SU-DHL-6 (cell line): ENCODE measurements at regions not wholly inside any gene's neighbourhood (a gene's known extent, or its start where the extent isn't known, plus 50 kb on each side); places are given as distances from the start of the nearest gene placed in this dataset.

Source experiments
- H2AFZ ChIP-seq: fragments of 200-600 bp; sonication (generic); 2 replicates; pipeline ENCODE4 v1.6.1; 2014; ENCODE audit warnings: low read depth, mild to moderate bottlenecking, moderate library complexity, mixed read lengths, antibody characterized with exemption, low read length; ENCODE audit not compliant: severe bottlenecking
- H3F3A ChIP-seq: fragments of 200-600 bp; shearing (Covaris generic); 2 replicates; pipeline ENCODE4 v1.6.0; 2016; ENCODE audit warnings: antibody characterized with exemption, mild to moderate bottlenecking; ENCODE audit not compliant: insufficient read depth
- H3K27ac ChIP-seq: fragments of 200-600 bp; sonication (generic); 2 replicates; pipeline ENCODE4 v1.5.1; 2016; ENCODE audit warnings: low read depth, mild to moderate bottlenecking, low read length, moderate library complexity, mixed read lengths
- H3K27me3 ChIP-seq: fragments of 200-600 bp; sonication (generic), shearing (Covaris generic); 2 replicates; pipeline ENCODE4 v1.6.0; 2014; ENCODE audit warnings: mild to moderate bottlenecking, low read length
- H3K36me3 ChIP-seq: fragments of 200-600 bp; sonication (generic); 2 replicates; pipeline ENCODE4 v1.6.1; 2014; ENCODE audit warnings: mild to moderate bottlenecking, low read length, mixed read lengths
- H3K4me2 ChIP-seq: fragments of 300-600, 200-600 bp; shearing (Covaris generic), sonication (generic); 2 replicates; pipeline ENCODE4 v1.6.0; 2014; ENCODE audit warnings: low read length, low read depth, mild to moderate bottlenecking; ENCODE audit not compliant: poor library complexity, severe bottlenecking
- H3K4me3 ChIP-seq: fragments of 200-600 bp; sonication (generic); 2 replicates; pipeline ENCODE4 v1.5.1; 2014; ENCODE audit warnings: antibody characterized with exemption, low read length, mild to moderate bottlenecking, mixed read lengths; ENCODE audit not compliant: insufficient read depth, poor library complexity, severe bottlenecking
- H3K79me2 ChIP-seq: fragments of 200-600 bp; sonication (generic); 2 replicates; pipeline ENCODE4 v1.6.1; 2014; ENCODE audit warnings: mild to moderate bottlenecking, low read length, moderate library complexity; ENCODE audit not compliant: insufficient read depth
- H3K9ac ChIP-seq: fragments of 200-600 bp; sonication (generic); 2 replicates; pipeline ENCODE4 v1.7.0; 2014; ENCODE audit warnings: mild to moderate bottlenecking, low read length
- H3K9me2 ChIP-seq: fragments of 200-600 bp; sonication (generic); replicated peaks from 2 replicates; pipeline ENCODE4 v1.6.1; 2014; ENCODE audit warnings: low read length; ENCODE audit not compliant: insufficient read depth
- H3K9me3 ChIP-seq: fragments of 200-600 bp; sonication (generic); 2 replicates; pipeline ENCODE4 v1.6.1; 2014; ENCODE audit warnings: low read length, mixed read lengths; ENCODE audit not compliant: insufficient read depth
- H4K20me1 ChIP-seq: fragments of 200-600 bp; sonication (generic); 2 replicates; pipeline ENCODE4 v1.6.1; 2014; ENCODE audit warnings: low read depth, mild to moderate bottlenecking, antibody characterized with exemption, low read length, moderate library complexity, mixed read lengths
- EZH2phosphoT487 ChIP-seq: fragments of 200-600 bp; sonication (generic), shearing (Covaris generic); conservative IDR thresholded peaks from 2 replicates; pipeline ENCODE4 v1.6.1; 2018; ENCODE audit warnings: mild to moderate bottlenecking, antibody characterized with exemption, low read length, moderate library complexity, mixed read lengths
- TF ChIP-seq, protein P1 (sequence below): fragments of 200-600 bp; sonication (generic); IDR thresholded peaks from one replicate; pipeline ENCODE4 v1.5.1; 2017; ENCODE audit warnings: antibody characterized with exemption, mild to moderate bottlenecking, low read length, moderate library complexity; ENCODE audit not compliant: insufficient read depth, poor library complexity, severe bottlenecking

DNA sequence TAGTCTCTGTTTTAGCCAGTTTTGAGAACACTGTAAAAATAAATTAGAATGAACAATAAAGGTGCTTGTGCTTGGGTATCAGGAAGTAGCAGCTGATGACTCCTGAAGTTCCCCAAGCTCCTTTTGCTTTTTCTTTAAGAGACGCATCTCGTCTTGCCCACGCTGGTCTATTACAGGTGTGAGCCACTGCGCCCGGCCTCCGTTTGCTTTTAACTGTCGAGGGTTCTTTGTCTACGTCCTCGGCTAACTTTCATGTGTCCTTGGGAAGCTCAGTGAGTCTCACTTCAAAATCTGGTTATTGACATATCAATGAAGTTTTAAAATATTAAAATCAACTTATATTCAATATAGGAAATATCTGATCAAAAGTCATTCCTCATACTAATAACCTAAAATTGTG is 246.5 kb downstream of the FBXO15 start:
- Histone ChIP-seq H3K27ac (no peak overlapping the region), H3K4me3 (no peak overlapping the region), H3F3A (no peaks in the 10 kb centered on the region), H2AFZ (no peak overlapping the region), H3K36me3 (no peaks in the 10 kb centered on the region), H3K9me3 (no peaks in the 10 kb centered on the region), H3K9ac (no peak overlapping the region), H3K79me2 (no peaks in the 10 kb centered on the region), H3K9me2 (no peaks in the 10 kb centered on the region), H3K27me3 (no peaks in the 10 kb centered on the region), H3K4me2 (no peak overlapping the region), H4K20me1 (no peaks in the 10 kb centered on the region)
- TF ChIP-seq, protein P1, sequence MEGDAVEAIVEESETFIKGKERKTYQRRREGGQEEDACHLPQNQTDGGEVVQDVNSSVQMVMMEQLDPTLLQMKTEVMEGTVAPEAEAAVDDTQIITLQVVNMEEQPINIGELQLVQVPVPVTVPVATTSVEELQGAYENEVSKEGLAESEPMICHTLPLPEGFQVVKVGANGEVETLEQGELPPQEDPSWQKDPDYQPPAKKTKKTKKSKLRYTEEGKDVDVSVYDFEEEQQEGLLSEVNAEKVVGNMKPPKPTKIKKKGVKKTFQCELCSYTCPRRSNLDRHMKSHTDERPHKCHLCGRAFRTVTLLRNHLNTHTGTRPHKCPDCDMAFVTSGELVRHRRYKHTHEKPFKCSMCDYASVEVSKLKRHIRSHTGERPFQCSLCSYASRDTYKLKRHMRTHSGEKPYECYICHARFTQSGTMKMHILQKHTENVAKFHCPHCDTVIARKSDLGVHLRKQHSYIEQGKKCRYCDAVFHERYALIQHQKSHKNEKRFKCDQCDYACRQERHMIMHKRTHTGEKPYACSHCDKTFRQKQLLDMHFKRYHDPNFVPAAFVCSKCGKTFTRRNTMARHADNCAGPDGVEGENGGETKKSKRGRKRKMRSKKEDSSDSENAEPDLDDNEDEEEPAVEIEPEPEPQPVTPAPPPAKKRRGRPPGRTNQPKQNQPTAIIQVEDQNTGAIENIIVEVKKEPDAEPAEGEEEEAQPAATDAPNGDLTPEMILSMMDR, result no peak
- TF ChIP-seq EZH2phosphoT487, result no peak

DNA sequence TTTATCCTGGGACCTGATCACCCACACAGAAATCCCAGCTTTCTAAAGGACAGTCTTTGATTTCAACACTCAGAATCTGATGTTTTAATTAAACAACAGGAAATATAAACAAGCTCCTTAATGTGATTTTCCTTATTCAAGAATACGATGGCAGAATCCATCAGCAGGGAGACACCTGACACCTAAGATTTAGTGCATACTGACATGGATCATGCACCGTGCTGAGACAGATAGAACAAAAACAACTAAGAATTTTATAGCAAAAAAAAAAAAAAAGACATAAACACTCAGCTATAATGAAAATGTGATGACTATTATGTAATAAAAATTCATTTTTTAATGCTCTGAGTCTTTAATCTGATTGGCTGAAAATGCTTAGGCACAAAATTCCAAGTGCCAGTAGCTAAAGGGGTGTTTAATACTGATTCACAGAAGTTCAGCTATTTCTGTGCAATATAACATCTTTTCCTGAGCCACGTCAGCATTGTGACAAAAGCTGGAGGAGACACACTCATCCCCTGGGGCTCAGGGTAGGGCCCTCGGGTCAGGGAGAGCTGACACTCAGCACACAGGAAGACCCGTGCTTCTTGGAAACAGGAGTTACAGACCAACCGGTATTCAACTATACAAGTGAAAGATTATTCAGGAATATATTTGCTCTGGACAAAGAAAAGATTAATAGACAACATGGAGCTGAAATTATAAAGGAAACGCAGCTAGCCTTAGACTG is 247.4 kb downstream of the FBXO15 start:
- no peak overlapping the region for H3K27ac ChIP-seq
- no peak overlapping the region for H3K4me3 ChIP-seq
- no peaks in the 10 kb centered on the region for H3K36me3 ChIP-seq
- H3K27me3 ChIP-seq, result no peaks in the 10 kb centered on the region
- H3K9me3 ChIP-seq, result no peaks in the 10 kb centered on the region
- TF ChIP-seq, protein P1, result no peak
- TF ChIP-seq EZH2phosphoT487, result no peak
- H3F3A ChIP-seq, result no peaks in the 10 kb centered on the region
- H3K9me2 ChIP-seq, result no peaks in the 10 kb centered on the region
- no peak overlapping the region for H3K9ac ChIP-seq
- no peaks in the 10 kb centered on the region for H3K79me2 ChIP-seq
- no peak overlapping the region for H3K4me2 ChIP-seq
- H4K20me1 ChIP-seq, result no peaks in the 10 kb centered on the region
- H2AFZ ChIP-seq, result no peak overlapping the region

DNA sequence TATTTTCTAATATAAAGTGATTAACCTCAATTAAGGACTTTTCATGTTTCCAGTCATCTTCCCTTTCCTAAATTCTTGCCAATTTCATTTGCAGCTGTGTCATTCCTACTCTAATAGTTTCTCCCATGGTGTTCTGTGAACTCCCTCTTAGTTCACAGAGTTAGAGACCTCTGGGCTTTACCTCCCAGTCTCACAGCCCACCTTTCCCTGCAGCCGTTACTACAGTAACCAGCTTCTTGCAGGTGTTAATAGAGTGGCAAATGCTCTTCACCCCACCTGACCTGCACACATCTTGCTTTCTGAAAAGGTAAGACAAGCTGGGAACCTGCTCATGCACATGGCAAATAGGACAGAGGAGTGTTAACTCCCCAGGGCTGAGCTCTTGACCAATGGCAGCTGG is 250.1 kb downstream of the FBXO15 start:
- H2AFZ ChIP-seq, result no peak overlapping the region
- no peak overlapping the region for H3K4me3 ChIP-seq
- H3K79me2 ChIP-seq, result no peaks in the 10 kb centered on the region
- TF ChIP-seq, protein P1, result no peak
- TF ChIP-seq EZH2phosphoT487, result no peak
- H3K9me2 ChIP-seq, result no peaks in the 10 kb centered on the region
- H4K20me1 ChIP-seq, result no peaks in the 10 kb centered on the region
- no peaks in the 10 kb centered on the region for H3F3A ChIP-seq
- H3K4me2 ChIP-seq, result no peak overlapping the region
- H3K27me3 ChIP-seq, result no peaks in the 10 kb centered on the region; the same call in 1 of the 2 replicates
- no peak overlapping the region for H3K9ac ChIP-seq
- H3K36me3 ChIP-seq, result no peaks in the 10 kb centered on the region
- H3K9me3 ChIP-seq, result no peaks in the 10 kb centered on the region
- no peak overlapping the region for H3K27ac ChIP-seq
